Ovary (tissue), 7 donors: ENCODE measurements at regions not wholly inside any gene's neighbourhood (a gene's known extent, or its start where the extent isn't known, plus 50 kb on each side); places are given as distances from the start of the nearest gene placed in this dataset.

Source experiments
- DNase-seq, 5 donors: peaks; one replicate each; pipeline ENCODE4 v3.0.0-alpha.2; 2019 to 2020
- H3K27ac ChIP-seq, 2 donors: fragments of 200-600 bp; one replicate each; pipeline versions ENCODE4 v1.5.1 to v1.8.0; 2019 to 2022
- H3K27me3 ChIP-seq: fragments of 200-600 bp; one replicate; pipeline ENCODE4 v1.8.0; 2022
- H3K36me3 ChIP-seq: fragments of 200-600 bp; sonication (generic); one replicate; pipeline ENCODE4 v1.5.1; 2019
- H3K4me1 ChIP-seq: one replicate; pipeline ENCODE4 v1.8.1; 2013; ENCODE audit warnings: mild to moderate bottlenecking, moderate library complexity; ENCODE audit not compliant: insufficient read depth
- H3K4me3 ChIP-seq: fragments of 200-600 bp; sonication (generic); one replicate; pipeline ENCODE4 v1.5.1; 2017
- H3K9me3 ChIP-seq, 2 donors: fragments of 200-600 bp in 1 of 2; sonication (generic) in 1 of 2; one replicate each; pipeline versions ENCODE4 v1.5.1 to v1.8.1; 2013 to 2019; ENCODE audit warnings: mild to moderate bottlenecking in 1 of 2, moderate library complexity in 1 of 2
- EP300 ChIP-seq: sonication (generic); formaldehyde crosslinking; IDR thresholded peaks from one replicate; pipeline ENCODE4 v1.6.1; 2017; ENCODE audit warnings: antibody characterized with exemption
- POLR2A ChIP-seq: fragments of 450-650 bp; IDR thresholded peaks from one replicate; pipeline ENCODE4 v1.6.1; 2017; ENCODE audit warnings: antibody characterized with exemption, mild to moderate bottlenecking, moderate library complexity
- WGBS, 3 donors: extraction: QIAGEN DNeasy Blood & Tissue Kit in 1 of 3; methylation state at CpG; one replicate each; pipeline versions ENCODE4 v1.1.5 to v1.1.7; 2013 to 2017; 5-methylcytosine and 5-hydroxymethylcytosine counted together
- intact Hi-C, 4 donors: fragments of 100-400 bp; cut with DNase I; formaldehyde crosslinking; loops; one replicate each; pipeline versions ENCODE4 v1.11.0 to v1.15.1; 2022 to 2023
- TF ChIP-seq, protein P1 (sequence below), 3 donors: fragments of 450-650 bp in 2 of 3; fragments of 200-600 bp in 1 of 3; IDR thresholded peaks; one replicate each; pipeline versions ENCODE4 v1.5.1 to v1.8.0; 2016 to 2022; ENCODE audit warnings: antibody characterized with exemption in 3 of 3, mild to moderate bottlenecking in 1 of 3
- donor health status: DM: no; HTN: no; CAD: no; lungs with moderate emphysema.
- donor health status: DM: no; HTN: no; CAD: no.
- donor health status: Bipolar disorder and iron deficiency.
- donor health status: DM: no; HTN: no; CAD: no.
- donor health status: DM: yes; HTN: yes; CAD: no.

DNA sequence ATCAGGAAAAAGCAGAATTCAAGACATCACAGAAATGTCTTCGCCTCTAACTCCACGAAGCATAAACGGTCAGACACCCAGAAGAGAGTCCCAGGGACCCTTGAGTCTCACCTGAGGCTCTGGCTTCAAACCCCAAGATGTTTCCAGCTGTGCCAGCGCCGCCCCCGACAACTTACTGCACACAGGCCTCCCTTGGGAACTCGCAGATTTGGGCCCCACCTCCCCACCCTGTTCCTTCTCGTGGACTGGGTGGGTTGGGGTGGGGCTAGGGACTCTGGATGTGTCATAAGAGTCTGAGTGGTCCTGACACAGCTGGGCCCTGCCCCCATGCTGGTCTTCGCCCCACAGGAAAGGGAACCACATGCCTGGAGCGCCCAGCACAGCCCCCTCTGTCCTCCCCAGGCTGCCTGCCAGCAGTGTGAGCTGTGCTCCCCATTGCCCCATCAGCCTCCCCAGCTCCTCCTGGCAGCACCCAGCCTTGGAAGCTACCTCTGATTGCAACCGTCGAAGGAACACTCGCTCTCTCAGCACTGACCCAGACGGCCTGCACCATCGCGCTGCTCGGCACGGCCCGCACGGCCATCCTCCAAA is 147.5 kb downstream of the CRYBB2 start:
- DNase-seq: no peak
- intact Hi-C loops: loop anchor here in 2 of 4 donors (10.0 kb wide), 3 partner anchors 78 to 408 kb away; no protein-coding TSS in a partner anchor
- 87 to 93% (median 88%) methylated on average over 20 of the region's 20 CpGs for WGBS, 3 donors
- no peaks in the 10 kb centered on the region for H3K36me3 ChIP-seq
- H3K4me3 ChIP-seq: no peak overlapping the region
- H3K27me3 ChIP-seq: no peaks in the 10 kb centered on the region
- peaks cover 17% of the 10 kb centered on the region for H3K4me1 ChIP-seq
- H3K27ac ChIP-seq: no peak overlapping the region
- H3K9me3 ChIP-seq: no peaks in the 10 kb centered on the region
- TF ChIP-seq, protein P1, sequence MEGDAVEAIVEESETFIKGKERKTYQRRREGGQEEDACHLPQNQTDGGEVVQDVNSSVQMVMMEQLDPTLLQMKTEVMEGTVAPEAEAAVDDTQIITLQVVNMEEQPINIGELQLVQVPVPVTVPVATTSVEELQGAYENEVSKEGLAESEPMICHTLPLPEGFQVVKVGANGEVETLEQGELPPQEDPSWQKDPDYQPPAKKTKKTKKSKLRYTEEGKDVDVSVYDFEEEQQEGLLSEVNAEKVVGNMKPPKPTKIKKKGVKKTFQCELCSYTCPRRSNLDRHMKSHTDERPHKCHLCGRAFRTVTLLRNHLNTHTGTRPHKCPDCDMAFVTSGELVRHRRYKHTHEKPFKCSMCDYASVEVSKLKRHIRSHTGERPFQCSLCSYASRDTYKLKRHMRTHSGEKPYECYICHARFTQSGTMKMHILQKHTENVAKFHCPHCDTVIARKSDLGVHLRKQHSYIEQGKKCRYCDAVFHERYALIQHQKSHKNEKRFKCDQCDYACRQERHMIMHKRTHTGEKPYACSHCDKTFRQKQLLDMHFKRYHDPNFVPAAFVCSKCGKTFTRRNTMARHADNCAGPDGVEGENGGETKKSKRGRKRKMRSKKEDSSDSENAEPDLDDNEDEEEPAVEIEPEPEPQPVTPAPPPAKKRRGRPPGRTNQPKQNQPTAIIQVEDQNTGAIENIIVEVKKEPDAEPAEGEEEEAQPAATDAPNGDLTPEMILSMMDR (IDR thresholded peaks at IDR 0.05): no peak
- TF ChIP-seq EP300 (no peak), POLR2A (no peak)

- H3K9me3 ChIP-seq: no peaks in the 10 kb centered on the region
- H3K27me3 ChIP-seq: no peaks in the 10 kb centered on the region
- H3K36me3 ChIP-seq: no peaks in the 10 kb centered on the region
- no peak for TF ChIP-seq EP300
- TF ChIP-seq, protein P1 (IDR thresholded peaks at IDR 0.05): no peak
- TF ChIP-seq POLR2A: no peak
- WGBS, 3 donors: 91 to 93% (median 92%) methylated on average over 18 of the region's 18 CpGs
- no peak for DNase-seq
- intact Hi-C loops: loop anchor here in 2 of 4 donors (10.0 kb wide), 3 partner anchors 77 to 407 kb away; no protein-coding TSS in a partner anchor
- H3K27ac ChIP-seq: no peak overlapping the region
- H3K4me3 ChIP-seq: no peak overlapping the region
- peaks cover 15% of the 10 kb centered on the region for H3K4me1 ChIP-seq
Observed at GRCh38 chr22:25367756-25368155, 148.3 kb downstream of the CRYBB2 start.

DNA sequence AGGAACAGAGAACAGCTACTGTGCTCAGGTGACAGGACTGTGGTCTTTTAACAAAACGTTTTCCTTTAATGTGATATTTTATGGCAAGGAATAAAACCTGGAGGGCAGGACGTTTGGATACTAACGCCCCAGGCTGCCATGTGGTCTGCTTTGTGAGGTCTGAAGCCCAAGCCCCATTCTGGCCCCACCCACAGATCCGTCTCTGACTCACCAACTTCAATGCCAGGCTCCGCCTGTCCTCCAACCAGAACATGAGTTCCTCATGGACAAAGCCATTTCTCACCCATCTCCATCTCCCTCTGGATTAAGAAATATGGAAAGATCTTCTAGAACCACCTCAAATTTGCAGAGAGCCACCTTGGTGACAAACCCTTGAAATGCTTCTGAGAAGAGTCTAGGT is 148.8 kb downstream of the CRYBB2 start:
- intact Hi-C loops: loop anchor here in 2 of 4 donors (10.0 kb wide), 3 partner anchors 77 to 407 kb away; no protein-coding TSS in a partner anchor
- H3K4me1 ChIP-seq: peaks cover 15% of the 10 kb centered on the region
- DNase-seq: no peak
- H3K4me3 ChIP-seq: no peak overlapping the region
- H3K27me3 ChIP-seq: no peaks in the 10 kb centered on the region
- H3K9me3 ChIP-seq: no peaks in the 10 kb centered on the region
- no peak overlapping the region for H3K27ac ChIP-seq
- WGBS, 3 donors: 42 to 49% (median 42%) methylated on average over 5 of the region's 5 CpGs
- no peaks in the 10 kb centered on the region for H3K36me3 ChIP-seq
- TF ChIP-seq, protein P1 (IDR thresholded peaks at IDR 0.05): no peak
- TF ChIP-seq EP300: no peak
- TF ChIP-seq POLR2A: no peak

DNA sequence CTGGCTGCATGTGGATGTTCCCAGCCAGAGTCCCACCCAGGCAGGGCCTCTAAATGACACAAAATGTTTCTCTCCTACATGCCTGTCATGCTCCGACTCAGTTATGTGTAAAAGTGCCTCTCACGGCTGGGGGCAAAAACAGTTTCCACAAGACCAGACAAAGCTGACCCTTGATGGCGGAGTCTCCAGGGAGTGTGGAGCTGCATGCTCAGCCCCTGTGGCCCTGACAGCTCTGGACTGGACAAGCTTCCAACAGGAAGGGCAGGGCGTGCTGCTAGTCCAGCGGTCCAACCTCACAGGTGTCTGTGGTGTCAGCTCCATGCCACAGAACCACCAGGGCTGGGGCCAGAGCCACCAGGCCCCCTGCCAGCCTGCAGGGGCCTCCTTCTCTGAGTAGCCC is 149.6 kb downstream of the CRYBB2 start:
- intact Hi-C loops: loop anchor here in 2 of 4 donors (10.0 kb wide), 3 partner anchors 76 to 406 kb away; no protein-coding TSS in a partner anchor
- H3K4me3 ChIP-seq: no peak overlapping the region
- TF ChIP-seq POLR2A: no peak
- no peak for TF ChIP-seq EP300
- TF ChIP-seq, protein P1 (IDR thresholded peaks at IDR 0.05): no peak
- 87 to 91% (median 87%) methylated on average over 5 of the region's 5 CpGs for WGBS, 3 donors
- H3K36me3 ChIP-seq: no peaks in the 10 kb centered on the region
- H3K9me3 ChIP-seq: no peaks in the 10 kb centered on the region
- no peak for DNase-seq
- no peaks in the 10 kb centered on the region for H3K27me3 ChIP-seq
- H3K27ac ChIP-seq: no peak overlapping the region
- H3K4me1 ChIP-seq: peaks cover 15% of the 10 kb centered on the region
